ENCODE measurements at regions not wholly inside any gene's neighbourhood (a gene's known extent, or its start where the extent isn't known, plus 50 kb on each side); places are given as distances from the start of the nearest gene placed in this dataset.

DNA sequence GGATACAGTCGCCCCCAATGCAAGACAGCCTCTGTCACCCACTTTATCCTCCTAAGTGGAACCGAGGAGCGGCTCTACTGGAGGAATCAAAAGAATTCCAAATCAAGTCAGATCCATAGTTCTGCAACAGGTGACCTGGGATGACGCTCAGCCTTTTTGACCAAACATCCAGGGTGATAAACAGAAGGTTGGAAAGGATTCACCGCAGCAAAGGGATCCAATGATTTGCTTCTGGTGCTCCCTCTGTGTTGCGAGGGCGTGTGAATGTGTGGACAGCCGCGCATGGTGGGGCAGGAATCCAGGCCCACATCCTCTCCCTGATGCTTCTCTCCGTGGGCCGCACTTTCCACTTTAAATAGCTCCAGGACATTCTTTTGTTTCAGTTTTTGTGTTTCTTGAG lies 116.8 kb upstream of the CDH4 start:
- Histone ChIP-seq H2AFZ (ENCODE audit: low read length) (no peak overlapping the region), H3K4me1 (ENCODE audit: low read length) (no peaks in the 10 kb centered on the region), H3K9me3 (ENCODE audit: low read length) (no peaks in the 10 kb centered on the region), H3K9me2 (replicated peaks; ENCODE audit: insufficient read depth, low read length) (no peaks in the 10 kb centered on the region), H3K27ac (ENCODE audit: low read length) (no peak overlapping the region), H3K9ac (ENCODE audit: low read length) (no peak overlapping the region), H3K79me2 (ENCODE audit: low read length) (no peaks in the 10 kb centered on the region), H4K20me1 (ENCODE audit: insufficient read depth, low read depth, low read length) (no peaks in the 10 kb centered on the region), H3K4me2 (ENCODE audit: low read depth, low read length, poor library complexity, severe bottlenecking) (no peak overlapping the region), H3K4me3 (ENCODE audit: low read length) (no peak overlapping the region), H3K27me3 (ENCODE audit: low read length) (no peaks in the 10 kb centered on the region), H3K36me3 (ENCODE audit: insufficient read depth, low read length) (no peaks in the 10 kb centered on the region)
- no peak for DNase-seq

DNA sequence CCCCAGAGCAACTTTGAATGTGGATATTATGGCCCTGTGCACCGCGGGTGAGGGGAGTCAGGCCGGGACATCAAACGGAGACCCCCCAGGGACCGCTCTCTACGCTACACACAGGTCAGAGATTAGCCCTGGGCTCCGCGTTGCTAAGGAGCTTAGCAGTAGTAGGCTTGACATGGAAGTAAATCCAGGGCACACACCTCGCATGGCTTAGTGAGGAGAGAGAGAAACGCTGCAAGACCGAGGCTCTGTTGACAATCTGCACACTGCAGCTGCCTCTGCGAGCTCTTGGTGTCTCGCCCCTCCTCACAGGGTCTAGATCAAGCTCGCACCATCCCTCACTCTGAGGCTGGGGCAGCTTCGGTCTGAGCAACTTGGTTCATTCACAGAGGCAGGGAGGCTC lies 116.1 kb upstream of the CDH4 start:
- Histone ChIP-seq H3K4me1 (ENCODE audit: low read length) (no peaks in the 10 kb centered on the region), H3K9me2 (replicated peaks; ENCODE audit: insufficient read depth, low read length) (no peaks in the 10 kb centered on the region), H3K9me3 (ENCODE audit: low read length) (no peaks in the 10 kb centered on the region), H3K27me3 (ENCODE audit: low read length) (no peaks in the 10 kb centered on the region), H2AFZ (ENCODE audit: low read length) (no peak overlapping the region), H3K4me2 (ENCODE audit: low read depth, low read length, poor library complexity, severe bottlenecking) (no peak overlapping the region), H3K79me2 (ENCODE audit: low read length) (no peaks in the 10 kb centered on the region), H3K27ac (ENCODE audit: low read length) (no peak overlapping the region), H3K4me3 (ENCODE audit: low read length) (no peak overlapping the region), H3K36me3 (ENCODE audit: insufficient read depth, low read length) (no peaks in the 10 kb centered on the region), H3K9ac (ENCODE audit: low read length) (no peak overlapping the region), H4K20me1 (ENCODE audit: insufficient read depth, low read depth, low read length) (no peaks in the 10 kb centered on the region)
- no peak for DNase-seq

DNA sequence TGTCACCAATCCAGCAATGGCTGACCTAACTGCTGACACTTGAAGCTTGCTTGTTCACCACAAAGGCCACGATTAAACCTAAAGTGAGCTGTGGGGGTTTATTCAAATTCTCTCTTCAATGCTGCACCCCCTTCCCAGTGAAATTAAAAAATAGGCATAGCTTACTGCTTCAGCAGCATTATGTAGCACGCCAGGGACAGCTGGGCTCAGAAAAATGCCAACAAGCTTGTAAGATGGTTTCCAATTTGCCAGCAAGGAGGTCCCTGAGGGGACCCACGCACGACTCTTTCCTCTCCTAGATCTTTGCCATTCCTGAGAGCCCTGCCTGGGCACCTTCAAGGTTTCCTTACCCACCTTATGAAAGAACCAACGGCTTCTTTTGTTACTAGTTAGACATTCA lies 113.5 kb upstream of the CDH4 start:
- Histone ChIP-seq H3K36me3 (ENCODE audit: insufficient read depth, low read length) (no peaks in the 10 kb centered on the region), H3K9me2 (replicated peaks; ENCODE audit: insufficient read depth, low read length) (no peaks in the 10 kb centered on the region), H3K4me1 (ENCODE audit: low read length) (no peaks in the 10 kb centered on the region), H3K27ac (ENCODE audit: low read length) (no peak overlapping the region), H4K20me1 (ENCODE audit: insufficient read depth, low read depth, low read length) (no peaks in the 10 kb centered on the region), H3K9ac (ENCODE audit: low read length) (no peak overlapping the region), H3K9me3 (ENCODE audit: low read length) (no peaks in the 10 kb centered on the region), H2AFZ (ENCODE audit: low read length) (no peak overlapping the region), H3K27me3 (ENCODE audit: low read length) (no peaks in the 10 kb centered on the region), H3K4me3 (ENCODE audit: low read length) (no peak overlapping the region), H3K79me2 (ENCODE audit: low read length) (no peaks in the 10 kb centered on the region), H3K4me2 (ENCODE audit: low read depth, low read length, poor library complexity, severe bottlenecking) (no peak overlapping the region)
- DNase-seq: no peak

DNA sequence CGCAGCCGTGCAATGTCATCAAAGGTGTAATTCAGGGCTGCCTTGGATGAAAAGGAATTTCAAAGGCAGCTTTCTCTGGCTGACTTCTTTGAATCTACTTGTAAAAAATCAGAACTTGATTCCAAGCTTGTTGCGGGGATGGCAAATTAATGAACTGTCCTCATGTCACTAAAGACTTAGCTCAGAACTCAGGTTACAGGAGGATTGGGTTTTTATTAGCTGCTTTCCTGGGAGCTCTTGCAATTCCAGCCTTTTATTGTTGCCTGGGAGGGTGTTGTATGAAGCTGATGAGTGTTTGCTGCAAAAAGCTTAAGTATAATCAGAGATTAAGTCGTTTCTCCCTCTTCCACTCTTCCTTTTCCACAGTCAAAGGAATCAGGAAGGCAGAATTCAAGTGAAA lies 113.0 kb upstream of the CDH4 start:
- H3K9me3 ChIP-seq (ENCODE audit: low read length): no peaks in the 10 kb centered on the region
- no peaks in the 10 kb centered on the region for H3K79me2 ChIP-seq (ENCODE audit: low read length)
- H3K36me3 ChIP-seq (ENCODE audit: insufficient read depth, low read length): no peaks in the 10 kb centered on the region
- H3K4me1 ChIP-seq (ENCODE audit: low read length): no peaks in the 10 kb centered on the region
- no peak for DNase-seq
- H4K20me1 ChIP-seq (ENCODE audit: insufficient read depth, low read depth, low read length): no peaks in the 10 kb centered on the region
- no peak overlapping the region for H3K4me2 ChIP-seq (ENCODE audit: low read depth, low read length, poor library complexity, severe bottlenecking)
- no peak overlapping the region for H3K27ac ChIP-seq (ENCODE audit: low read length)
- no peaks in the 10 kb centered on the region for H3K9me2 ChIP-seq (replicated peaks; ENCODE audit: insufficient read depth, low read length)
- H2AFZ ChIP-seq (ENCODE audit: low read length): no peak overlapping the region
- H3K27me3 ChIP-seq (ENCODE audit: low read length): no peaks in the 10 kb centered on the region
- H3K9ac ChIP-seq (ENCODE audit: low read length): no peak overlapping the region
- H3K4me3 ChIP-seq (ENCODE audit: low read length): no peak overlapping the region

DNA sequence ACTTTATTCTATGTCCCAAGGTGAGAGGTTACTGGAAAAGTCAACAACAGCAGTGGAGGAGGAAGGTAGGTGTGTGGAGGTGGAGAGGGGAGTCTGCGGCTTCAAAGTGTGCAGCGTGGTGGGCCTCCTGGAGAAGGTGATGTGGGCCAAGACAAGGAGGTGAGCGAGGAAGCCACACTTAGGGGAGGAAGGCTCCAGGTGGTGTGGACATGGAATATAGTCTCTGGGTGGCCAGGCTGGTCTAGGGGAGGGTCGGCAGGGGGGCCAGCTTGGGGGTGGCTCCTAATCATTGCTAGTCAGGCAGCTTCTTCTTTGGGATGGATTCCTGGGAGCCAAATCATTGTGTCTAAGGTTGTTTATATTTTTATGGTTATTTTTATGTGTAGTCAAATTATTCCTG lies 111.5 kb upstream of the CDH4 start:
- no peaks in the 10 kb centered on the region for H3K9me3 ChIP-seq (ENCODE audit: low read length)
- no peaks in the 10 kb centered on the region for H3K36me3 ChIP-seq (ENCODE audit: insufficient read depth, low read length)
- no peaks in the 10 kb centered on the region for H3K27me3 ChIP-seq (ENCODE audit: low read length)
- H3K27ac ChIP-seq (ENCODE audit: low read length): no peak overlapping the region
- DNase-seq: no peak
- H3K9ac ChIP-seq (ENCODE audit: low read length): no peak overlapping the region
- no peaks in the 10 kb centered on the region for H3K79me2 ChIP-seq (ENCODE audit: low read length)
- no peak overlapping the region for H2AFZ ChIP-seq (ENCODE audit: low read length)
- no peaks in the 10 kb centered on the region for H3K4me1 ChIP-seq (ENCODE audit: low read length)
- no peaks in the 10 kb centered on the region for H4K20me1 ChIP-seq (ENCODE audit: insufficient read depth, low read depth, low read length)
- H3K4me2 ChIP-seq (ENCODE audit: low read depth, low read length, poor library complexity, severe bottlenecking): no peak overlapping the region
- H3K9me2 ChIP-seq (replicated peaks; ENCODE audit: insufficient read depth, low read length): no peaks in the 10 kb centered on the region
- no peak overlapping the region for H3K4me3 ChIP-seq (ENCODE audit: low read length)

DNA sequence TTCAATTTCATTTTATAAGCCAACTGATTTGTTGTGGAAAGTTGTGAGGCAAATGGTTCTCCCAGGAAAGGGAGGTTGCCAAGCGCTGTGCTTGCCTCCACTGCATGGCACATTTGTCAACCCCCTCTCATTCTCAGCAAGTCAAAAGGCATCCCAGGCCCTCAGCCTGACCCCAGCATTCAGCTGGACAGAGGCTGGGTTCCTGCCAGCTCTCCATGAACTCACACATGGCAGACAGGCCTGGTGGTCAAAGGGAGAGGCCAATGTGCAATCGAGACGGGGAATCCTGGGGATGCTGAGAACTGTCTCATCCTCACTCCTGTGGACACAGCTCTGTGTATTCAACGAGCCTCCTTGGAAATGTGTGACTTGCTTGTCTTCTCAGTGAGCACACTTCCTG lies 106.0 kb upstream of the CDH4 start:
- Histone ChIP-seq H3K4me3 (ENCODE audit: low read length) (no peak overlapping the region), H3K4me1 (ENCODE audit: low read length) (no peaks in the 10 kb centered on the region), H3K36me3 (ENCODE audit: insufficient read depth, low read length) (no peaks in the 10 kb centered on the region), H3K79me2 (ENCODE audit: low read length) (no peaks in the 10 kb centered on the region), H2AFZ (ENCODE audit: low read length) (no peak overlapping the region), H3K4me2 (ENCODE audit: low read depth, low read length, poor library complexity, severe bottlenecking) (no peak overlapping the region), H3K27me3 (ENCODE audit: low read length) (no peaks in the 10 kb centered on the region), H4K20me1 (ENCODE audit: insufficient read depth, low read depth, low read length) (no peaks in the 10 kb centered on the region), H3K27ac (ENCODE audit: low read length) (no peak overlapping the region), H3K9me3 (ENCODE audit: low read length) (no peaks in the 10 kb centered on the region), H3K9ac (ENCODE audit: low read length) (no peak overlapping the region), H3K9me2 (replicated peaks; ENCODE audit: insufficient read depth, low read length) (no peaks in the 10 kb centered on the region)
- DNase-seq: no peak

DNA sequence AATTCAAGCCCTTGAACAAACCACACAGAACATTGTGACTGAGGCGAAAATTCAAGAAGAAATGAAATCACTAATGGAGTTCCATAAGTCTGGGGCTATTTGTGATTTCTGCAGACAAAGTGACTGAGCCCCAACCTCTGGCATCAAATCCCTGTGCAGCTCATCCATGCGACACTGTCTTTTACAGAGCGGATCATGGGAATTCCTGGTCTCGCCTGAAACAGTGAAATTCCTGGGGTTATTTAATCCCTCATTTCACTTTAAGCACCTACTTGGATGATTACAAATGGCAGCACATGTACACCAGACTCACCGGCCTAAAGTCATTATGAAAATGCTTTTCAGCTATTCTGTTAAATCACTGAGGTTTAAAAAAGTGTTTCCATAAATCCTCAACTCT lies 102.4 kb upstream of the CDH4 start:
- Histone ChIP-seq H3K79me2 (ENCODE audit: low read length) (no peaks in the 10 kb centered on the region), H3K9me3 (ENCODE audit: low read length) (no peaks in the 10 kb centered on the region), H4K20me1 (ENCODE audit: insufficient read depth, low read depth, low read length) (no peaks in the 10 kb centered on the region), H3K9ac (ENCODE audit: low read length) (no peak overlapping the region), H3K27me3 (ENCODE audit: low read length) (no peaks in the 10 kb centered on the region), H3K4me1 (ENCODE audit: low read length) (no peaks in the 10 kb centered on the region), H3K9me2 (replicated peaks; ENCODE audit: insufficient read depth, low read length) (no peaks in the 10 kb centered on the region), H3K4me2 (ENCODE audit: low read depth, low read length, poor library complexity, severe bottlenecking) (no peak overlapping the region), H3K36me3 (ENCODE audit: insufficient read depth, low read length) (no peaks in the 10 kb centered on the region), H3K4me3 (ENCODE audit: low read length) (no peak overlapping the region), H3K27ac (ENCODE audit: low read length) (no peak overlapping the region), H2AFZ (ENCODE audit: low read length) (no peak overlapping the region)
- DNase-seq: no peak

DNA sequence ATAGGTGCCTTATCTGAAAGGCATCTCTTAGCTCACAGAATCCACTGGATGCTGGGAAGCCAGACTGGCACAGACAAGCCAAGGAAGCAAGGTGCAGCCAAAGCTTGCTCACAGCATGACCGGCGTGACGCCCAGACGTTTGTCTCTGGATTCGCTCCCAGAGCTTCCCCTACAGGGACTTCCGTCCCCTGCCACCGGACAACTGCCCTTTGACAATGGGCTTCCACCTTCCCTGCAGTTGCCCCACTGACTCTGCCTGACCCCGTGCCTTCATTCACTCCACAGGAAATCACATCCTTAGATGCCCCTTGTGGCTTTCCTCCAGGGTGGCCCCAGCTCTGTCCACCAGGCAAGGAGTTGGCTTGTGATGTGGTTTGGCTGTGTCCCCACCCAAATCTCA lies 94.8 kb upstream of the CDH4 start:
- Histone ChIP-seq H3K79me2 (ENCODE audit: low read length) (no peaks in the 10 kb centered on the region), H3K4me3 (ENCODE audit: low read length) (no peak overlapping the region), H2AFZ (ENCODE audit: low read length) (no peak overlapping the region), H3K4me2 (ENCODE audit: low read depth, low read length, poor library complexity, severe bottlenecking) (no peak overlapping the region), H3K9ac (ENCODE audit: low read length) (no peak overlapping the region), H3K9me3 (ENCODE audit: low read length) (no peaks in the 10 kb centered on the region), H3K27me3 (ENCODE audit: low read length) (no peaks in the 10 kb centered on the region), H3K9me2 (replicated peaks; ENCODE audit: insufficient read depth, low read length) (no peaks in the 10 kb centered on the region), H3K27ac (ENCODE audit: low read length) (no peak overlapping the region), H3K4me1 (ENCODE audit: low read length) (no peaks in the 10 kb centered on the region), H3K36me3 (ENCODE audit: insufficient read depth, low read length) (no peaks in the 10 kb centered on the region), H4K20me1 (ENCODE audit: insufficient read depth, low read depth, low read length) (no peaks in the 10 kb centered on the region)
- DNase-seq: no peak

DNA sequence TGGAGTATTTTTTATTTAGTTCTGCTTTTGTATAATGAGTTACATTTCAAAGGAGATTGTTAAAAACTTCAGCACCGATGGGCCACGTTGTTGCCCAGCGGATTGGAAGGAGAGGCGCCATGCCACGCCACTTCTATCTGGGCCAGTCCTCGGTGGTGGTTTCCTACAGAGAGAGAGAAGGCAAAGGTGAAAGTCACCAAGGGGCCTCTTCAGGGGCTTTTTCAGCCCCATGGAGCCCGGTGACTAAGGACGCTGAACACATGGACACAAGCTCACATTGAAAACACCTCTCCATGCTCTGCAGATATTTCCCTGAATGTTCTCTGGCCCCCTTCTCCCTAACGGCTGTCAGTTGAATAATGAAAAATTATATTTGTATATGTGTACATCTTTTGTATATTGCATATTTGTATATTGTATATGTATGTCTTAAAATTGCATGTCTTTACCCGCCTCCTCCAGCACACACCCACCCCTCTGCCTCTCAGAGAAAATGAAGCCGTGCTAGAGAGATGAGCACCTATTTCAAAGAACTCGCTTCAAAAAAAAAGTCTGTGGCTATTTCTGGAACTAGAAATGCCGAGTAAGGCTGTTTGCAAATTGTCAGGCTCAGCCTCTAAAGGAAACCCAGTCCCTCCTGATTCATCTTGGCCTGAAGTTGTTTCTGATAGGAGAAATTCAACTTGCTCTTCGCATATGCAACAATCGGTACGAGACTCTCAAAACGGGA lies 91.9 kb upstream of the CDH4 start:
- Histone ChIP-seq H2AFZ (ENCODE audit: low read length) (no peak overlapping the region), H3K4me3 (ENCODE audit: low read length) (no peak overlapping the region), H4K20me1 (ENCODE audit: insufficient read depth, low read depth, low read length) (no peaks in the 10 kb centered on the region), H3K4me2 (ENCODE audit: low read depth, low read length, poor library complexity, severe bottlenecking) (no peak overlapping the region), H3K9me2 (replicated peaks; ENCODE audit: insufficient read depth, low read length) (no peaks in the 10 kb centered on the region), H3K36me3 (ENCODE audit: insufficient read depth, low read length) (no peaks in the 10 kb centered on the region), H3K4me1 (ENCODE audit: low read length) (no peaks in the 10 kb centered on the region), H3K27me3 (ENCODE audit: low read length) (no peaks in the 10 kb centered on the region), H3K79me2 (ENCODE audit: low read length) (no peaks in the 10 kb centered on the region), H3K9ac (ENCODE audit: low read length) (no peak overlapping the region), H3K27ac (ENCODE audit: low read length) (no peak overlapping the region), H3K9me3 (ENCODE audit: low read length) (no peaks in the 10 kb centered on the region)
- DNase-seq: no peak
